AG10803 (cell line): ENCODE measurements at regions not wholly inside any gene's neighbourhood (a gene's known extent, or its start where the extent isn't known, plus 50 kb on each side); places are given as distances from the start of the nearest gene placed in this dataset.

Experiments
- DNase-seq: peaks from one replicate; pipeline ENCODE4 v3.0.0; 2010; ENCODE audit warnings: low read depth
- H3K4me3 ChIP-seq: 2 replicates; pipeline ENCODE4 v1.5.1; 2011; ENCODE audit warnings: mild to moderate bottlenecking, low read length, control low read depth
- CTCF ChIP-seq: conservative IDR thresholded peaks from 2 replicates; pipeline ENCODE4 v1.5.1; 2011; ENCODE audit warnings: mild to moderate bottlenecking, low read length, control low read depth, inconsistent platforms

DNA sequence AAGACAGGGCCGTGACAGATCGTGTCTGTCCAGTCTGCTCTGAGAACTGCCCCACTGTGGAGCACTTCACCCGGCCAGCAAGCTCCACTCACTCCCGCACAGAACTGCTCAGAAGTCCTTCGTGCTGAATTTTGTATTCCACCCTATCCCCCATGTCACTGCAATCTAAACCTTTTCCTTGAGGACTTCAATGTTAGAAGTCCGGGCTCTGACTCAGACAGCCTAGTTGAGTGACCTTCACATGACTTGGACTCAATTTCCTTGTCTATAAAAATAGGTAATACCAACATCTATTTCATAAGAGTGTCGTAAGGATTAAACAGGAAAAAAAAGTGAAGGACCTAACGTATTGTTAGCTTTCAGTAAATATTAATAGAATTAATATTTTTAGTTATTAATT lies 161.6 kb downstream of the QRSL1 start:
- no peak for DNase-seq
- TF ChIP-seq CTCF, result no peak
- no peak overlapping the region for H3K4me3 ChIP-seq

- H3K4me3 ChIP-seq, result no peak overlapping the region
- DNase-seq, result no peak
- TF ChIP-seq CTCF, result no peak
Measured at GRCh38 chr6:106790149-106790770, 160.9 kb downstream of the QRSL1 start.

GRCh38 chr6:106789428-106790148 lies 160.2 kb downstream of the QRSL1 start:
- no peak for TF ChIP-seq CTCF
- DNase-seq, result no peak
- H3K4me3 ChIP-seq, result no peak overlapping the region

DNA sequence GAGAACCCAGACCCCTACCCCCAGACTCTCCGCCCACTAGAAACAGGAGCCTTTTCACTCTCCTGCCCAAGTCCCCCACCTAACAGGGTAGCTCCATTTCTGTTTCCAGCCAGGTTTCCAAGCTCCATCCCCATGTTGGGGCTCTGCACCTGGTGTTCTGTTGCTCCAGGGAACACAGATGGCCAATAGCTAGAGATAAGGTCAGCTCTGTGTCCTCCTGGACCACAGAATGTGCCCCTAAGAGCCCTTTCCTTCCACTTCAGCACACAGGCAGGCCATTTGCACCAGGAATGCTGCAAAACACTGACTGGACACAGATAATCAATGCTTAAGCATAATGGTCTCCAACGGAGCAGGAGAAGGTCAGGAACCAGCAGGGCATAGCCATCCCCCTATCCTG lies 159.4 kb downstream of the QRSL1 start:
- TF ChIP-seq CTCF, result no peak
- no peak for DNase-seq
- H3K4me3 ChIP-seq, result no peak overlapping the region

DNA sequence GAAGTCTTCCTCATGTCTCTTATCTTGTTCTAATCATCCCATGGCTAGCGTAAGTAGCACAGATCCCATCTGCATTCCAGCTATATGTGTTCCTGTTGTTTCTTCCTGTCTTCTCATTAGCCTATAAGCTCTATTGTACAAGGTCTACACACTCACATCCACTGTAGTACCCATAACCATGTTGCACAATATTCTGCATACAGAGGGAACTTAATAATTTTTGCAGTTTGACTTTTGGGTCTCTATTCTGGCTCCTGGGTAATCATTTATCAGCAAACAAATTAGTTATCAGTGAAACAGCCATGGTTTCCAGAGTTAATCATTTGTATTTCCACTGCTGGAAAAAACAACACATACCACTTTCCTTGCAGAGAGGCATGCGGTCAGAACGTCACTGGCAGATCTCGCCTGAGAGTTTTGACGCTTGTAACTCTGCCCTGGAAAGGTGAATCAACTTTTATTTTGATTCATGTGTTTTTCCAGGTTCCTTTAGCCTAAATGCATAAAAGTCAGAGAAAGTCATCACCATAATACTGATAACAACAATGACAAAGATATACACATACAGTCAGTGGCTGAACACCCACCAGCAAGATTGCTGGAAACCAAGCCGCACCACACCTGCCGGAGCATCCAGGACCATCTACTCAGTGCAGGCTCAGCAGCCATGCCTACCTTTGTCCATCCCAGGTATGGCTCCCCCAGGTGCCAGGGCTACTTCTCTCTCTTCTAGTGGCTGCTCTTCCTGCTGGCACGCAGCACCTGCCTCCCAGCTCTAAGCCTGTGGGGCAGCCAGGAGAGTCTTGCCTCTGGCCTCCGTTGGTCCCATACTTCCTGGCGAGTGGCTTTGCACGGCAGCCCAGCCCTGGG lies 158.2 kb downstream of the QRSL1 start:
- TF ChIP-seq CTCF, result no peak
- H3K4me3 ChIP-seq, result no peak overlapping the region
- DNase-seq, result no peak

- no peak for TF ChIP-seq CTCF
- no peak for DNase-seq
- H3K4me3 ChIP-seq, result no peak overlapping the region
Measured at GRCh38 chr6:106785298-106785697, 155.9 kb downstream of the QRSL1 start.
